A673 (cell line): ENCODE measurements at regions not wholly inside any gene's neighbourhood (a gene's known extent, or its start where the extent isn't known, plus 50 kb on each side); places are given as distances from the start of the nearest gene placed in this dataset.

ENCODE experiments used
- CTCF ChIP-seq: fragments of 300-800, 200-600 bp; sonication (generic); conservative IDR thresholded peaks from 2 replicates; pipeline ENCODE4 v1.5.1; 2017; ENCODE audit warnings: low read depth, mild to moderate bottlenecking, antibody characterized with exemption, low read length, moderate library complexity, mixed read lengths
- EZH2 ChIP-seq: fragments of 200-600 bp; sonication (generic); IDR thresholded peaks from 2 replicates; pipeline ENCODE4 v1.6.1; 2017; ENCODE audit warnings: borderline replicate concordance, low read depth, mild to moderate bottlenecking, mixed read lengths, antibody characterized with exemption, low read length; ENCODE audit not compliant: poor library complexity, severe bottlenecking

DNA sequence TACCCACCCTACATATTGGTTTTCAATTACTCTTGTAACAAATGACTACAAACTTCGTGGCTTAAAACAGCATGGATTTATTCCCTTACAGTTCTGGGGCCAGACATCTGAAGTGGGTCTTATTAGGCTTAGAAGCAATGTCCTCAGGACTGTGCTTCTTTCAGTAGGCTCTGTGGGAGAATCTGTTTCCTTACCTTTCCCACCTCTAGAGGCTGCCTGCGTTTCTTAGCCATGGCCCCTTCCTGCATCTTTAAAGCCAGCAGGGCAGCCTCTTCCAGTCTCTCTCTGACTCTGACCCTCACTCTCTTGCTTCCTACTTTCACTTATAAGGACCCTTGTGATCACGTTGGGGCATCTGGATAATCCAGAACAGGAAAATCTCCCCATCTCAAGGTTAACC lies 252.5 kb upstream of the PGRMC2 start:
- no peak for TF ChIP-seq CTCF
- no peak for TF ChIP-seq EZH2
